Body of pancreas (tissue), 4 donors: ENCODE measurements at regions not wholly inside any gene's neighbourhood (a gene's known extent, or its start where the extent isn't known, plus 50 kb on each side); places are given as distances from the start of the nearest gene placed in this dataset.
"Not testable (repeated sequence)": the region's sequence is repeated elsewhere in the genome, so short reads cannot be mapped to it uniquely, and the experiment has no call there.

ENCODE experiments used
- ATAC-seq: fragments of 150-250 bp; one replicate; pipeline ENCODE4 v1.9.1; 2016
- DNase-seq, 4 donors: peaks; one replicate each; pipeline ENCODE4 v3.0.0-alpha.2; 2019
- H3K27ac ChIP-seq, 4 donors: fragments of 200-600 bp; sonication (generic); 1 replicate in 3 of 4; 2 replicates in 1 of 4; pipeline versions ENCODE4 v1.5.1 to v1.6.1; 2016 to 2019; ENCODE audit warnings: mild to moderate bottlenecking in 1 of 4, mixed read lengths in 1 of 4, moderate library complexity in 1 of 4
- H3K27me3 ChIP-seq, 2 donors: fragments of 200-600 bp; sonication (generic); one replicate each; pipeline ENCODE4 v1.6.0; 2016; ENCODE audit warnings: mild to moderate bottlenecking in 1 of 2
- H3K36me3 ChIP-seq, 2 donors: fragments of 200-600 bp; sonication (generic); replicated peaks in 1 of 2; 2 replicates each; pipeline ENCODE4 v1.5.1; 2016; ENCODE audit warnings: low read depth in 2 of 2; ENCODE audit not compliant: insufficient read depth in 1 of 2
- H3K4me1 ChIP-seq: fragments of 200-600 bp; sonication (generic); one replicate; pipeline ENCODE4 v1.6.0; 2016
- H3K4me3 ChIP-seq, 2 donors: fragments of 200-600 bp; sonication (generic); 1 replicate in 1 of 2; 2 replicates in 1 of 2; pipeline ENCODE4 v1.5.1; 2016 to 2019
- H3K9me3 ChIP-seq, 3 donors: fragments of 200-600 bp; sonication (generic); 1 replicate in 2 of 3; 2 replicates in 1 of 3; pipeline ENCODE4 v1.5.1; 2016
- POLR2A ChIP-seq, 3 donors: fragments of 450-650 bp; IDR thresholded peaks; one replicate each; pipeline ENCODE4 v1.6.1; 2016; ENCODE audit warnings: antibody characterized with exemption in 3 of 3, mild to moderate bottlenecking in 2 of 3
- WGBS, 2 donors: methylation state at CpG; one replicate each; pipeline ENCODE4 v1.1.5; 2017; 5-methylcytosine and 5-hydroxymethylcytosine counted together
- intact Hi-C: fragments of 100-400 bp; cut with DNase I; formaldehyde crosslinking; loops from one replicate; pipeline ENCODE4 v1.15.1; 2023
- TF ChIP-seq, protein P1 (sequence below), 7 experiments: fragments of 450-650 bp in 4 of 7; fragments of 200-600 bp in 3 of 7; sonication (generic) in 3 of 7; IDR thresholded peaks; one replicate each; pipeline ENCODE4 v1.5.1; 2016 to 2019; ENCODE audit warnings: antibody characterized with exemption in 7 of 7

GRCh38 chr13:38239874-38240273, 109.8 kb upstream of the UFM1 start:
- Histone ChIP-seq H3K9me3 (no peaks in the 10 kb centered on the region), H3K36me3 (no peaks in the 10 kb centered on the region), H3K4me3 (no peak overlapping the region), H3K4me1 (no peaks in the 10 kb centered on the region), H3K27me3 (no peaks in the 10 kb centered on the region), H3K27ac (no peak overlapping the region)
- DNase-seq (no peak), ATAC-seq (no peak)
- intact Hi-C loops, result no loop called here
- TF ChIP-seq, protein P1, sequence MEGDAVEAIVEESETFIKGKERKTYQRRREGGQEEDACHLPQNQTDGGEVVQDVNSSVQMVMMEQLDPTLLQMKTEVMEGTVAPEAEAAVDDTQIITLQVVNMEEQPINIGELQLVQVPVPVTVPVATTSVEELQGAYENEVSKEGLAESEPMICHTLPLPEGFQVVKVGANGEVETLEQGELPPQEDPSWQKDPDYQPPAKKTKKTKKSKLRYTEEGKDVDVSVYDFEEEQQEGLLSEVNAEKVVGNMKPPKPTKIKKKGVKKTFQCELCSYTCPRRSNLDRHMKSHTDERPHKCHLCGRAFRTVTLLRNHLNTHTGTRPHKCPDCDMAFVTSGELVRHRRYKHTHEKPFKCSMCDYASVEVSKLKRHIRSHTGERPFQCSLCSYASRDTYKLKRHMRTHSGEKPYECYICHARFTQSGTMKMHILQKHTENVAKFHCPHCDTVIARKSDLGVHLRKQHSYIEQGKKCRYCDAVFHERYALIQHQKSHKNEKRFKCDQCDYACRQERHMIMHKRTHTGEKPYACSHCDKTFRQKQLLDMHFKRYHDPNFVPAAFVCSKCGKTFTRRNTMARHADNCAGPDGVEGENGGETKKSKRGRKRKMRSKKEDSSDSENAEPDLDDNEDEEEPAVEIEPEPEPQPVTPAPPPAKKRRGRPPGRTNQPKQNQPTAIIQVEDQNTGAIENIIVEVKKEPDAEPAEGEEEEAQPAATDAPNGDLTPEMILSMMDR (IDR thresholded peaks at IDR 0.05), result no peak
- TF ChIP-seq POLR2A (IDR thresholded peaks at IDR 0.05), result no peak

GRCh38 chr13:38228322-38228721, 121.3 kb upstream of the UFM1 start:
- Histone ChIP-seq H3K27ac (no peak overlapping the region), H3K27me3 (no peaks in the 10 kb centered on the region), H3K4me1 (no peaks in the 10 kb centered on the region), H3K36me3 (no peaks in the 10 kb centered on the region), H3K9me3 (peaks cover 0 to 4% (median 0%) of the 10 kb centered on the region in 3 donors), H3K4me3 (no peak overlapping the region)
- WGBS, 2 donors, result 60 to 71% methylated on average over 2 of the region's 2 CpGs
- ATAC-seq (no peak), DNase-seq (no peak)
- intact Hi-C loops, result no loop called here
- no peak for TF ChIP-seq POLR2A (IDR thresholded peaks at IDR 0.05)
- TF ChIP-seq, protein P1 (IDR thresholded peaks at IDR 0.05), result no peak

DNA sequence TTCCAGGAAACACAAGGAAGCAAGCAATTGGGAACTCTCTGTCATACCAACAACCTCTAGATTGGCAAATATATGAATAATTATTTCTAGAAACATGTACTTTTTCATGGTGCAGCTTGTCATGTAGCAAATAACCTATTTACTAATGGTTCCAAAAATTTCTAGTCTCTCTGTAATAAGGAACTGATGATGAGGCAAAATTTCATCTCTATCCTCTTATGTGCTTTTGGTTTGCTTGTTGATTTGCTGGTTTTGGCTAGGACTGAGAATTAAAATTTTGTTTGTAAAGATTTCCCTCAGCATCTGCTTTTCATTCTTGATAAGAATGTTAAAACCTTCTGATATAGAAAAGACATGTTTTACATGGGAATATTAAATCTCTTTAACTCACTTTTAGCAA, 123.2 kb upstream of the UFM1 start:
- intact Hi-C loops, result no loop called here
- H3K36me3 ChIP-seq, result no peaks in the 10 kb centered on the region
- no peaks in the 10 kb centered on the region for H3K4me1 ChIP-seq
- no peak overlapping the region for H3K4me3 ChIP-seq
- ATAC-seq (no peak), DNase-seq (no peak)
- no peak overlapping the region for H3K27ac ChIP-seq
- no peak for TF ChIP-seq POLR2A (IDR thresholded peaks at IDR 0.05)
- TF ChIP-seq, protein P1 (IDR thresholded peaks at IDR 0.05), result no peak
- H3K9me3 ChIP-seq, result no peaks in the 10 kb centered on the region
- no peaks in the 10 kb centered on the region for H3K27me3 ChIP-seq

- H3K4me3 ChIP-seq, result no peak overlapping the region
- no peaks in the 10 kb centered on the region for H3K4me1 ChIP-seq
- no peaks in the 10 kb centered on the region for H3K9me3 ChIP-seq
- WGBS, 2 donors, result 83 to 88% methylated on average over 1 of the region's 1 CpG
- H3K36me3 ChIP-seq, result no peaks in the 10 kb centered on the region
- no peak for ATAC-seq
- no peak overlapping the region for H3K27ac ChIP-seq
- H3K27me3 ChIP-seq, result no peaks in the 10 kb centered on the region
- TF ChIP-seq, protein P1 (IDR thresholded peaks at IDR 0.05), result no peak
- TF ChIP-seq POLR2A (IDR thresholded peaks at IDR 0.05), result no peak
- intact Hi-C loops, result no loop called here
- no peak for DNase-seq
These were observed 126.6 kb upstream of the UFM1 start for GRCh38 chr13:38223089-38223488.

DNA sequence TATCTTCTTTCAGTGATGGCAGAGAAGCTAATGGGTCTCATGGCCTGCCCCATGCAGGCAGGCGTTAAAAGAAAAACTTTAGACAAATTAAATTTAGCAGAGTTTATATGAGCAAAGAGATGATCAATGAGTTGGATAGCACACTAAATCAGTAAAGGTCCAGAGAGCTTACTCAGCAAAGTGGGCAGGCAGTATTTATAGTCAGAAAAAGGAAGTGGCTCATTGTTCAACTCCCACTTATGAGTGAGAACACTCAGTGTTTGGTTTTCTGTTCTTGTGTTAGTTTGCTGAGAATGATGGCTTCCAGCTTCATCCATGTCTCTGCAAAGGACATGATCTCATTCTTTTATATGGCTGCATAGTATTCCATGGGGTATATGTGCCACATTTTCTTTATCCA, 128.5 kb upstream of the UFM1 start:
- H3K27me3 ChIP-seq, H3K9me3 ChIP-seq, H3K27ac ChIP-seq, intact Hi-C loops, H3K4me1 ChIP-seq, ATAC-seq, DNase-seq, H3K4me3 ChIP-seq, H3K36me3 ChIP-seq: not testable (repeated sequence)
- WGBS, 2 donors, result 90 to 95% methylated on average over 1 of the region's 1 CpG
